Hepatocyte (in vitro differentiated cells): ENCODE measurements at regions not wholly inside any gene's neighbourhood (a gene's known extent, or its start where the extent isn't known, plus 50 kb on each side); places are given as distances from the start of the nearest gene placed in this dataset.

Experiments
- DNase-seq: peaks from one replicate; pipeline ENCODE4 v3.0.0-alpha.2; 2016; ENCODE audit warnings: low spot score
- H2AFZ ChIP-seq: fragments of 200-600 bp; sonication (generic); 2 replicates; pipeline ENCODE4 v1.6.0; 2016; ENCODE audit warnings: antibody characterized with exemption, mild to moderate bottlenecking
- H3K27ac ChIP-seq: fragments of 200-600 bp; sonication (generic); 2 replicates; pipeline ENCODE4 v1.5.1; 2016; ENCODE audit warnings: mild to moderate bottlenecking
- H3K27me3 ChIP-seq: fragments of 200-600 bp; sonication (generic); 2 replicates; pipeline ENCODE4 v1.6.1; 2016
- H3K36me3 ChIP-seq: fragments of 200-600 bp; sonication (generic); replicated peaks from 2 replicates; pipeline ENCODE4 v1.5.1; 2016; ENCODE audit warnings: low read depth; ENCODE audit not compliant: insufficient read depth
- H3K4me1 ChIP-seq: fragments of 200-600 bp; sonication (generic); 2 replicates; pipeline ENCODE4 v1.5.1; 2016; ENCODE audit warnings: mild to moderate bottlenecking, moderate library complexity; ENCODE audit not compliant: insufficient read depth
- H3K4me2 ChIP-seq: fragments of 200-600 bp; sonication (generic); 2 replicates; pipeline ENCODE4 v1.6.0; 2016
- H3K4me3 ChIP-seq: fragments of 200-600 bp; sonication (generic); 2 replicates; pipeline ENCODE4 v1.5.1; 2016; ENCODE audit warnings: mild to moderate bottlenecking
- H3K79me2 ChIP-seq: fragments of 200-600 bp; sonication (generic); 2 replicates; pipeline ENCODE4 v1.6.0; 2017; ENCODE audit warnings: mild to moderate bottlenecking
- H3K9me2 ChIP-seq: fragments of 200-600 bp; sonication (generic); replicated peaks from 2 replicates; pipeline ENCODE4 v1.6.0; 2017; ENCODE audit warnings: mild to moderate bottlenecking; ENCODE audit not compliant: insufficient read depth
- H3K9me3 ChIP-seq: fragments of 200-600 bp; sonication (generic); 2 replicates; pipeline ENCODE4 v1.5.1; 2016; ENCODE audit warnings: low read depth, mild to moderate bottlenecking
- H4K20me1 ChIP-seq: fragments of 200-600 bp; sonication (generic); 2 replicates; pipeline ENCODE4 v1.6.0; 2016; ENCODE audit warnings: mild to moderate bottlenecking; ENCODE audit not compliant: insufficient read depth, poor library complexity, severe bottlenecking
- CTCF ChIP-seq: fragments of 200-600 bp; sonication (generic); IDR thresholded peaks from 2 replicates; pipeline ENCODE4 v1.5.1; 2016; ENCODE audit warnings: antibody characterized with exemption, mild to moderate bottlenecking; ENCODE audit not compliant: poor library complexity
- EZH2 ChIP-seq: fragments of 200-600 bp; sonication (generic); IDR thresholded peaks from 2 replicates; pipeline ENCODE4 v1.6.1; 2016; ENCODE audit warnings: antibody characterized with exemption, mild to moderate bottlenecking, borderline replicate concordance
- EZH2phosphoT487 ChIP-seq: fragments of 200-600 bp; sonication (generic); IDR thresholded peaks from one replicate; pipeline ENCODE4 v1.6.1; 2018; ENCODE audit warnings: antibody characterized with exemption, mild to moderate bottlenecking, low read depth, moderate library complexity; ENCODE audit not compliant: unreplicated experiment, severe bottlenecking
- WGBS: methylation state at CpG from one replicate; pipeline ENCODE4 v1.1.6; 2016; ENCODE audit warnings: low lambda C conversion rate; ENCODE audit errors: missing lambda C conversion rate; 5-methylcytosine and 5-hydroxymethylcytosine counted together

- Histone ChIP-seq H3K36me3 (no peaks in the 10 kb centered on the region), H3K27ac (no peak overlapping the region), H2AFZ (no peak overlapping the region), H3K4me2 (no peak overlapping the region), H3K79me2 (no peaks in the 10 kb centered on the region), H3K9me3 (no peaks in the 10 kb centered on the region), H3K27me3 (peaks cover 4% of the 10 kb centered on the region), H3K9me2 (no peaks in the 10 kb centered on the region), H3K4me3 (no peak overlapping the region), H4K20me1 (no peaks in the 10 kb centered on the region), H3K4me1 (peaks cover 15% of the 10 kb centered on the region)
- no peak for DNase-seq
- 63% methylated on average over 8 of the region's 8 CpGs for WGBS
- TF ChIP-seq EZH2phosphoT487 = no peak
Observed at GRCh38 chr16:54696522-54696921, 234.1 kb upstream of the IRX5 start.

- H3K27ac ChIP-seq = no peak overlapping the region
- no peak overlapping the region for H3K4me3 ChIP-seq
- H3K79me2 ChIP-seq = no peaks in the 10 kb centered on the region
- WGBS = 80% methylated on average over 2 of the region's 2 CpGs
- no peaks in the 10 kb centered on the region for H3K9me3 ChIP-seq
- H2AFZ ChIP-seq = no peak overlapping the region
- H3K9me2 ChIP-seq = no peaks in the 10 kb centered on the region
- H3K4me1 ChIP-seq = peaks cover 15% of the 10 kb centered on the region
- TF ChIP-seq CTCF = no peak
- no peak for TF ChIP-seq EZH2phosphoT487
- TF ChIP-seq EZH2 = no peak
- H3K36me3 ChIP-seq = no peaks in the 10 kb centered on the region
- no peak for DNase-seq
- peaks cover 4% of the 10 kb centered on the region for H3K27me3 ChIP-seq
- H3K4me2 ChIP-seq = no peak overlapping the region
- no peaks in the 10 kb centered on the region for H4K20me1 ChIP-seq
Observed at GRCh38 chr16:54694651-54695050, 236.0 kb upstream of the IRX5 start.

- no peaks in the 10 kb centered on the region for H3K9me3 ChIP-seq
- H3K4me1 ChIP-seq = peaks cover 15% of the 10 kb centered on the region
- H4K20me1 ChIP-seq = no peaks in the 10 kb centered on the region
- no peak overlapping the region for H3K4me3 ChIP-seq
- H3K36me3 ChIP-seq = no peaks in the 10 kb centered on the region
- H3K4me2 ChIP-seq = no peak overlapping the region
- H2AFZ ChIP-seq = no peak overlapping the region
- H3K27ac ChIP-seq = no peak overlapping the region
- no peak for DNase-seq
- peaks cover 1% of the 10 kb centered on the region for H3K27me3 ChIP-seq
- no peaks in the 10 kb centered on the region for H3K79me2 ChIP-seq
- H3K9me2 ChIP-seq = no peaks in the 10 kb centered on the region
- no peak for TF ChIP-seq EZH2
- no peak for TF ChIP-seq CTCF
- TF ChIP-seq EZH2phosphoT487 = no peak
Observed at GRCh38 chr16:54693864-54694263, 236.8 kb upstream of the IRX5 start.

GRCh38 chr16:54690710-54691109, 240.0 kb upstream of the IRX5 start:
- Histone ChIP-seq H3K9me3 (no peaks in the 10 kb centered on the region), H3K79me2 (no peaks in the 10 kb centered on the region), H3K4me3 (no peak overlapping the region), H2AFZ (no peak overlapping the region), H3K4me1 (no peaks in the 10 kb centered on the region), H3K36me3 (no peaks in the 10 kb centered on the region), H3K9me2 (no peaks in the 10 kb centered on the region), H3K27ac (no peak overlapping the region), H4K20me1 (no peaks in the 10 kb centered on the region), H3K4me2 (no peak overlapping the region), H3K27me3 (no peaks in the 10 kb centered on the region)
- WGBS = 60% methylated on average over 2 of the region's 2 CpGs
- no peak for DNase-seq
- no peak for TF ChIP-seq EZH2phosphoT487
- TF ChIP-seq CTCF = no peak
